HEK293 (cell line): ENCODE measurements at regions not wholly inside any gene's neighbourhood (a gene's known extent, or its start where the extent isn't known, plus 50 kb on each side); places are given as distances from the start of the nearest gene placed in this dataset.
A peak's percentile ranks its signal among the peaks of the same experiment; 100 is the strongest.

Source experiments
- BCL11A ChIP-seq: fragments of 450-650 bp; formaldehyde crosslinking; IDR thresholded peaks from 2 replicates; pipeline ENCODE4 v1.5.1; 2016; ENCODE audit warnings: low read depth, missing biosample characterization, missing genetic modification characterization
- GFI1B ChIP-seq: fragments of 450-650 bp; formaldehyde crosslinking; IDR thresholded peaks from 2 replicates; pipeline ENCODE4 v1.5.1; 2016; ENCODE audit warnings: missing biosample characterization, missing genetic modification characterization
- KLF1 ChIP-seq: fragments of 450-650 bp; formaldehyde crosslinking; IDR thresholded peaks from 2 replicates; pipeline ENCODE4 v1.5.1; 2016; ENCODE audit warnings: missing biosample characterization, missing genetic modification characterization
- TCF7L2 ChIP-seq: IDR thresholded peaks from 2 replicates; pipeline ENCODE4 v1.6.1; 2011; ENCODE audit warnings: low read depth, mild to moderate bottlenecking, inconsistent platforms, low read length, moderate library complexity, borderline replicate concordance
- YY2 ChIP-seq: fragments of 450-650 bp; formaldehyde crosslinking; IDR thresholded peaks from 2 replicates; pipeline ENCODE4 v1.5.1; 2016; ENCODE audit warnings: missing biosample characterization, missing genetic modification characterization
- ZBTB8A ChIP-seq: fragments of 450-650 bp; formaldehyde crosslinking; IDR thresholded peaks from 2 replicates; pipeline ENCODE4 v1.5.1; 2016; ENCODE audit warnings: missing biosample characterization, missing genetic modification characterization
- ZNF148 ChIP-seq: fragments of 450-650 bp; formaldehyde crosslinking; IDR thresholded peaks from 2 replicates; pipeline ENCODE4 v1.5.0; 2017; ENCODE audit warnings: missing biosample characterization, missing genetic modification characterization, borderline replicate concordance
- ZNF174 ChIP-seq: fragments of 450-650 bp; formaldehyde crosslinking; IDR thresholded peaks from 2 replicates; pipeline ENCODE4 v1.5.0; 2017; ENCODE audit warnings: missing biosample characterization, mild to moderate bottlenecking, missing genetic modification characterization
- ZNF202 ChIP-seq: fragments of 450-650 bp; formaldehyde crosslinking; IDR thresholded peaks from 2 replicates; pipeline ENCODE4 v1.5.1; 2016; ENCODE audit warnings: missing biosample characterization, missing genetic modification characterization, borderline replicate concordance
- ZNF335 ChIP-seq: fragments of 450-650 bp; formaldehyde crosslinking; conservative IDR thresholded peaks from 2 replicates; pipeline ENCODE4 v1.5.1; 2016; ENCODE audit warnings: missing biosample characterization, missing genetic modification characterization
- ZNF354C ChIP-seq: fragments of 450-650 bp; formaldehyde crosslinking; IDR thresholded peaks from 2 replicates; pipeline ENCODE4 v1.5.1; 2016; ENCODE audit warnings: missing biosample characterization, missing genetic modification characterization, low read depth, borderline replicate concordance
- ZNF362 ChIP-seq: fragments of 450-650 bp; formaldehyde crosslinking; IDR thresholded peaks from 2 replicates; pipeline ENCODE4 v1.5.1; 2016; ENCODE audit warnings: missing biosample characterization, missing genetic modification characterization
- ZNF391 ChIP-seq: fragments of 450-650 bp; formaldehyde crosslinking; IDR thresholded peaks from 2 replicates; pipeline ENCODE4 v1.5.1; 2016; ENCODE audit warnings: low read depth, missing biosample characterization, missing genetic modification characterization, borderline replicate concordance
- ZNF426 ChIP-seq: fragments of 450-650 bp; formaldehyde crosslinking; IDR thresholded peaks from 2 replicates; pipeline ENCODE4 v1.5.1; 2017; ENCODE audit warnings: missing biosample characterization, missing genetic modification characterization, mild to moderate bottlenecking, inconsistent platforms, moderate library complexity
- ZNF48 ChIP-seq: fragments of 450-650 bp; formaldehyde crosslinking; IDR thresholded peaks from 2 replicates; pipeline ENCODE4 v1.5.1; 2016; ENCODE audit warnings: missing biosample characterization, missing genetic modification characterization
- ZNF510 ChIP-seq: fragments of 450-650 bp; formaldehyde crosslinking; IDR thresholded peaks from 2 replicates; pipeline ENCODE4 v1.5.1; 2018; ENCODE audit warnings: mild to moderate bottlenecking, missing genetic modification characterization, missing biosample characterization; ENCODE audit not compliant: insufficient replicate concordance
- ZNF571 ChIP-seq: fragments of 450-650 bp; formaldehyde crosslinking; IDR thresholded peaks from 2 replicates; pipeline ENCODE4 v1.5.0; 2017; ENCODE audit warnings: missing biosample characterization, missing genetic modification characterization
- ZNF621 ChIP-seq: fragments of 450-650 bp; formaldehyde crosslinking; IDR thresholded peaks from 2 replicates; pipeline ENCODE4 v1.5.1; 2017; ENCODE audit warnings: missing biosample characterization, missing genetic modification characterization
- ZNF664 ChIP-seq: fragments of 450-650 bp; formaldehyde crosslinking; IDR thresholded peaks from 2 replicates; pipeline ENCODE4 v1.5.1; 2016; ENCODE audit warnings: missing biosample characterization, missing genetic modification characterization
- ZNF704 ChIP-seq: fragments of 450-650 bp; formaldehyde crosslinking; IDR thresholded peaks from 2 replicates; pipeline ENCODE4 v1.5.1; 2016; ENCODE audit warnings: missing biosample characterization, missing genetic modification characterization
- ZNF707 ChIP-seq: fragments of 450-650 bp; formaldehyde crosslinking; IDR thresholded peaks from 2 replicates; pipeline ENCODE4 v1.5.1; 2016; ENCODE audit warnings: missing biosample characterization, missing genetic modification characterization
- ZNF747 ChIP-seq: fragments of 450-650 bp; formaldehyde crosslinking; IDR thresholded peaks from 2 replicates; pipeline ENCODE4 v1.5.1; 2016; ENCODE audit warnings: missing biosample characterization, missing genetic modification characterization
- ZSCAN23 ChIP-seq: fragments of 450-650 bp; formaldehyde crosslinking; IDR thresholded peaks from 2 replicates; pipeline ENCODE4 v1.5.1; 2016; ENCODE audit warnings: missing biosample characterization, missing genetic modification characterization
- ZXDB ChIP-seq: fragments of 450-650 bp; formaldehyde crosslinking; IDR thresholded peaks from 2 replicates; pipeline ENCODE4 v1.5.1; 2016; ENCODE audit warnings: missing biosample characterization, missing genetic modification characterization
- TF ChIP-seq, protein P1 (sequence below): fragments of 450-650 bp; formaldehyde crosslinking; IDR thresholded peaks from 2 replicates; pipeline ENCODE4 v1.5.1; 2016; ENCODE audit warnings: missing biosample characterization, missing genetic modification characterization, borderline replicate concordance
- TF ChIP-seq, protein P2 (sequence below): fragments of 450-650 bp; formaldehyde crosslinking; IDR thresholded peaks from 2 replicates; pipeline ENCODE4 v1.5.1; 2017; ENCODE audit warnings: missing biosample characterization, missing genetic modification characterization

- TF ChIP-seq, protein P1, sequence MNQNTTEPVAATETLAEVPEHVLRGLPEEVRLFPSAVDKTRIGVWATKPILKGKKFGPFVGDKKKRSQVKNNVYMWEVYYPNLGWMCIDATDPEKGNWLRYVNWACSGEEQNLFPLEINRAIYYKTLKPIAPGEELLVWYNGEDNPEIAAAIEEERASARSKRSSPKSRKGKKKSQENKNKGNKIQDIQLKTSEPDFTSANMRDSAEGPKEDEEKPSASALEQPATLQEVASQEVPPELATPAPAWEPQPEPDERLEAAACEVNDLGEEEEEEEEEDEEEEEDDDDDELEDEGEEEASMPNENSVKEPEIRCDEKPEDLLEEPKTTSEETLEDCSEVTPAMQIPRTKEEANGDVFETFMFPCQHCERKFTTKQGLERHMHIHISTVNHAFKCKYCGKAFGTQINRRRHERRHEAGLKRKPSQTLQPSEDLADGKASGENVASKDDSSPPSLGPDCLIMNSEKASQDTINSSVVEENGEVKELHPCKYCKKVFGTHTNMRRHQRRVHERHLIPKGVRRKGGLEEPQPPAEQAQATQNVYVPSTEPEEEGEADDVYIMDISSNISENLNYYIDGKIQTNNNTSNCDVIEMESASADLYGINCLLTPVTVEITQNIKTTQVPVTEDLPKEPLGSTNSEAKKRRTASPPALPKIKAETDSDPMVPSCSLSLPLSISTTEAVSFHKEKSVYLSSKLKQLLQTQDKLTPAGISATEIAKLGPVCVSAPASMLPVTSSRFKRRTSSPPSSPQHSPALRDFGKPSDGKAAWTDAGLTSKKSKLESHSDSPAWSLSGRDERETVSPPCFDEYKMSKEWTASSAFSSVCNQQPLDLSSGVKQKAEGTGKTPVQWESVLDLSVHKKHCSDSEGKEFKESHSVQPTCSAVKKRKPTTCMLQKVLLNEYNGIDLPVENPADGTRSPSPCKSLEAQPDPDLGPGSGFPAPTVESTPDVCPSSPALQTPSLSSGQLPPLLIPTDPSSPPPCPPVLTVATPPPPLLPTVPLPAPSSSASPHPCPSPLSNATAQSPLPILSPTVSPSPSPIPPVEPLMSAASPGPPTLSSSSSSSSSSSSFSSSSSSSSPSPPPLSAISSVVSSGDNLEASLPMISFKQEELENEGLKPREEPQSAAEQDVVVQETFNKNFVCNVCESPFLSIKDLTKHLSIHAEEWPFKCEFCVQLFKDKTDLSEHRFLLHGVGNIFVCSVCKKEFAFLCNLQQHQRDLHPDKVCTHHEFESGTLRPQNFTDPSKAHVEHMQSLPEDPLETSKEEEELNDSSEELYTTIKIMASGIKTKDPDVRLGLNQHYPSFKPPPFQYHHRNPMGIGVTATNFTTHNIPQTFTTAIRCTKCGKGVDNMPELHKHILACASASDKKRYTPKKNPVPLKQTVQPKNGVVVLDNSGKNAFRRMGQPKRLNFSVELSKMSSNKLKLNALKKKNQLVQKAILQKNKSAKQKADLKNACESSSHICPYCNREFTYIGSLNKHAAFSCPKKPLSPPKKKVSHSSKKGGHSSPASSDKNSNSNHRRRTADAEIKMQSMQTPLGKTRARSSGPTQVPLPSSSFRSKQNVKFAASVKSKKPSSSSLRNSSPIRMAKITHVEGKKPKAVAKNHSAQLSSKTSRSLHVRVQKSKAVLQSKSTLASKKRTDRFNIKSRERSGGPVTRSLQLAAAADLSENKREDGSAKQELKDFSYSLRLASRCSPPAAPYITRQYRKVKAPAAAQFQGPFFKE (tag by site-specific recombination): no peak
- TF ChIP-seq ZSCAN23 (tag by site-specific recombination): no peak
- TF ChIP-seq ZNF391: no peak
- TF ChIP-seq ZNF704 (tag by site-specific recombination): no peak
- no peak for TF ChIP-seq ZNF354C
- TF ChIP-seq ZNF426 (tag by site-specific recombination): no peak
- peak; percentile 41; the same call in 1 of the 2 replicates for TF ChIP-seq ZXDB (tag by site-specific recombination)
- no peak for TF ChIP-seq ZNF664 (tag by site-specific recombination)
- TF ChIP-seq ZNF202: no peak
- no peak for TF ChIP-seq ZNF362 (tag by site-specific recombination)
- TF ChIP-seq ZNF510 (tag by site-specific recombination): no peak
- TF ChIP-seq ZNF747: no peak
- no peak for TF ChIP-seq TCF7L2
- TF ChIP-seq, protein P2, sequence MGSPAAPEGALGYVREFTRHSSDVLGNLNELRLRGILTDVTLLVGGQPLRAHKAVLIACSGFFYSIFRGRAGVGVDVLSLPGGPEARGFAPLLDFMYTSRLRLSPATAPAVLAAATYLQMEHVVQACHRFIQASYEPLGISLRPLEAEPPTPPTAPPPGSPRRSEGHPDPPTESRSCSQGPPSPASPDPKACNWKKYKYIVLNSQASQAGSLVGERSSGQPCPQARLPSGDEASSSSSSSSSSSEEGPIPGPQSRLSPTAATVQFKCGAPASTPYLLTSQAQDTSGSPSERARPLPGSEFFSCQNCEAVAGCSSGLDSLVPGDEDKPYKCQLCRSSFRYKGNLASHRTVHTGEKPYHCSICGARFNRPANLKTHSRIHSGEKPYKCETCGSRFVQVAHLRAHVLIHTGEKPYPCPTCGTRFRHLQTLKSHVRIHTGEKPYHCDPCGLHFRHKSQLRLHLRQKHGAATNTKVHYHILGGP (tag by site-specific recombination): no peak
- no peak for TF ChIP-seq ZNF174 (tag by site-specific recombination)
- TF ChIP-seq ZNF707 (tag by site-specific recombination): no peak
- TF ChIP-seq ZNF335: 0 out of 2 replicates have a peak, but pooled peaks have one; percentile 13
- TF ChIP-seq ZNF48: no peak
- TF ChIP-seq KLF1 (tag by site-specific recombination): no peak
- no peak for TF ChIP-seq BCL11A
- TF ChIP-seq ZBTB8A (tag by site-specific recombination): no peak
- TF ChIP-seq ZNF621 (tag by site-specific recombination): no peak
- 0 out of 2 replicates have a peak, but pooled peaks have one; percentile 26 for TF ChIP-seq GFI1B (tag by site-specific recombination)
- no peak for TF ChIP-seq ZNF148 (tag by site-specific recombination)
- no peak for TF ChIP-seq YY2
- no peak for TF ChIP-seq ZNF571
Measured at GRCh38 chr10:125482108-125482507, 200.9 kb downstream of the TEX36 start (continued).
